Body of pancreas (tissue), 4 donors: ENCODE measurements at regions not wholly inside any gene's neighbourhood (a gene's known extent, or its start where the extent isn't known, plus 50 kb on each side); places are given as distances from the start of the nearest gene placed in this dataset.

Experiments
- CTCF ChIP-seq, 7 experiments: fragments of 450-650 bp in 4 of 7; fragments of 200-600 bp in 3 of 7; sonication (generic) in 3 of 7; IDR thresholded peaks; one replicate each; pipeline ENCODE4 v1.5.1; 2016 to 2019; ENCODE audit warnings: antibody characterized with exemption in 7 of 7
- POLR2A ChIP-seq, 3 donors: fragments of 450-650 bp; IDR thresholded peaks; one replicate each; pipeline ENCODE4 v1.6.1; 2016; ENCODE audit warnings: antibody characterized with exemption in 3 of 3, mild to moderate bottlenecking in 2 of 3

- TF ChIP-seq CTCF (IDR thresholded peaks at IDR 0.05) = no peak
- TF ChIP-seq POLR2A (IDR thresholded peaks at IDR 0.05) = no peak
Observed at GRCh38 chr4:89521826-89522225, 214.2 kb upstream of the GPRIN3 start.
